NB4 (cell line): ENCODE measurements at regions not wholly inside any gene's neighbourhood (a gene's known extent, or its start where the extent isn't known, plus 50 kb on each side); places are given as distances from the start of the nearest gene placed in this dataset.

Experiments used
- POLR2A ChIP-seq: IDR thresholded peaks from 2 replicates; pipeline ENCODE4 v1.6.1; 2011; ENCODE audit warnings: mild to moderate bottlenecking; ENCODE audit not compliant: insufficient read length; ENCODE audit errors: extremely low read depth
- TF ChIP-seq, protein P1 (sequence below): IDR thresholded peaks from one replicate; pipeline ENCODE4 v1.5.1; 2012; ENCODE audit warnings: low read depth, low read length
- TF ChIP-seq, protein P2 (sequence below): IDR thresholded peaks from 2 replicates; pipeline ENCODE4 v1.6.1; 2011; ENCODE audit warnings: low read depth, low read length

DNA sequence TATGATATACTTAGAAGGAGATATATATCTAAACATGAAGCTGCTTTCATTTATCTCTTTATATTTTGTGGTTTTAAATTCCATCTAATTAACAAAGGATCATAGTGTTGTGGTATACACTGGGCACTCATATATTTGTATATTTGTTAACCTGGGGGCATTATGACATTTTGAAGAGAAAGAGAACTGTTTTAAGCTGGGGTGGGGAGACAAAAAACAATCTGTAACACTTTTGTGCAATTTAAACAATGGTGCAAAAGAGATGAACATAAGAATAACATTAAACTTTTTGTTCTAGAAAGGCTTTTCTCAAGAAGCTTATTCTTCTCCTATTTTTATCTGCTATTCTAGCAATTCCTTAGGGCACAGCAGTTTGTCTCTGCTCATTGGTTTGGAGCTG, 842.0 kb upstream of the CDH2 start:
- TF ChIP-seq, protein P1, sequence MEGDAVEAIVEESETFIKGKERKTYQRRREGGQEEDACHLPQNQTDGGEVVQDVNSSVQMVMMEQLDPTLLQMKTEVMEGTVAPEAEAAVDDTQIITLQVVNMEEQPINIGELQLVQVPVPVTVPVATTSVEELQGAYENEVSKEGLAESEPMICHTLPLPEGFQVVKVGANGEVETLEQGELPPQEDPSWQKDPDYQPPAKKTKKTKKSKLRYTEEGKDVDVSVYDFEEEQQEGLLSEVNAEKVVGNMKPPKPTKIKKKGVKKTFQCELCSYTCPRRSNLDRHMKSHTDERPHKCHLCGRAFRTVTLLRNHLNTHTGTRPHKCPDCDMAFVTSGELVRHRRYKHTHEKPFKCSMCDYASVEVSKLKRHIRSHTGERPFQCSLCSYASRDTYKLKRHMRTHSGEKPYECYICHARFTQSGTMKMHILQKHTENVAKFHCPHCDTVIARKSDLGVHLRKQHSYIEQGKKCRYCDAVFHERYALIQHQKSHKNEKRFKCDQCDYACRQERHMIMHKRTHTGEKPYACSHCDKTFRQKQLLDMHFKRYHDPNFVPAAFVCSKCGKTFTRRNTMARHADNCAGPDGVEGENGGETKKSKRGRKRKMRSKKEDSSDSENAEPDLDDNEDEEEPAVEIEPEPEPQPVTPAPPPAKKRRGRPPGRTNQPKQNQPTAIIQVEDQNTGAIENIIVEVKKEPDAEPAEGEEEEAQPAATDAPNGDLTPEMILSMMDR, result no peak
- TF ChIP-seq, protein P2, sequence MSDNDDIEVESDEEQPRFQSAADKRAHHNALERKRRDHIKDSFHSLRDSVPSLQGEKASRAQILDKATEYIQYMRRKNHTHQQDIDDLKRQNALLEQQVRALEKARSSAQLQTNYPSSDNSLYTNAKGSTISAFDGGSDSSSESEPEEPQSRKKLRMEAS, result no peak
- TF ChIP-seq POLR2A, result no peak
